ENCODE measurements at regions not wholly inside any gene's neighbourhood (a gene's known extent, or its start where the extent isn't known, plus 50 kb on each side); places are given as distances from the start of the nearest gene placed in this dataset.

GRCh38 chr5:2916076-2916682, 164.7 kb upstream of the IRX2 start:
- peaks cover 87% of the 10 kb centered on the region for H3K27me3 Mint-ChIP-seq (ENCODE audit: low read depth)
- no peak overlapping the region for H3K27ac Mint-ChIP-seq
- H3K9me3 Mint-ChIP-seq = peaks cover 9% of the 10 kb centered on the region
- H3K4me1 Mint-ChIP-seq = peaks cover 57% of the 10 kb centered on the region
- no peak for DNase-seq (ENCODE audit: low spot score)
- ATAC-seq = no peak
- peaks cover 9% of the 10 kb centered on the region for H3K36me3 Mint-ChIP-seq
- ChIA-PET POLR2A (no interaction called here), CTCF (no interaction called here)
- TF ChIP-seq ZNF512 (CRISPR knock-in tag; IDR thresholded peaks at IDR 0.05; ENCODE audit: borderline replicate concordance) (peak; percentile 83; the same call in 1 of the 2 replicates), USF2 (CRISPR knock-in tag; IDR thresholded peaks at IDR 0.05) (no peak), MLX (CRISPR knock-in tag; IDR thresholded peaks at IDR 0.05) (no peak), ZNF425 (CRISPR knock-in tag; conservative IDR thresholded peaks at IDR 0.05) (no peak), NR1H2 (CRISPR knock-in tag; IDR thresholded peaks at IDR 0.05) (no peak), ARID4B (CRISPR knock-in tag; IDR thresholded peaks at IDR 0.05; ENCODE audit: borderline replicate concordance) (no peak), ELF4 (CRISPR knock-in tag; IDR thresholded peaks at IDR 0.05; ENCODE audit: low read depth) (no peak)
- H3K4me3 Mint-ChIP-seq = no peak overlapping the region

GRCh38 chr5:2914981-2915484, 163.6 kb upstream of the IRX2 start:
- Mint-ChIP-seq H3K36me3 (no peaks in the 10 kb centered on the region), H3K4me1 (peaks cover 57% of the 10 kb centered on the region), H3K9me3 (no peaks in the 10 kb centered on the region), H3K27ac (peak overlapping the region; percentile 84), H3K27me3 (ENCODE audit: low read depth) (peaks cover 82% of the 10 kb centered on the region), H3K4me3 (peak overlapping the region; percentile 62)
- ATAC-seq (peak; percentile 90), DNase-seq (ENCODE audit: low spot score) (peak; percentile 44)
- POLR2A ChIA-PET = no interaction called here
- CTCF ChIA-PET = interaction anchor here (1.0 kb wide), 1 partner anchor 192 kb away, joined by 3 read pairs; no protein-coding TSS in a partner anchor
- TF ChIP-seq USF2 (CRISPR knock-in tag; IDR thresholded peaks at IDR 0.05) = no peak
- no peak for TF ChIP-seq ATF3 (CRISPR knock-in tag; conservative IDR thresholded peaks at IDR 0.05)
- TF ChIP-seq ZNF416 (CRISPR knock-in tag; IDR thresholded peaks at IDR 0.05) = no peak
- no peak for TF ChIP-seq ATF2 (CRISPR knock-in tag; IDR thresholded peaks at IDR 0.05; ENCODE audit: borderline replicate concordance, low read depth)
- TF ChIP-seq CDX4 (CRISPR knock-in tag; IDR thresholded peaks at IDR 0.05; ENCODE audit: borderline replicate concordance) = no peak
- TF ChIP-seq NFE2L1 (CRISPR knock-in tag; IDR thresholded peaks at IDR 0.05) = no peak
- TF ChIP-seq MAX (CRISPR knock-in tag; IDR thresholded peaks at IDR 0.05) = peak; percentile 32; the same call in 1 of the 2 replicates
- TF ChIP-seq AR (CRISPR knock-in tag; IDR thresholded peaks at IDR 0.05) = no peak

Measured in WTC11 (cell line).